Neuronal stem cell (in vitro differentiated cells): ENCODE measurements at regions not wholly inside any gene's neighbourhood (a gene's known extent, or its start where the extent isn't known, plus 50 kb on each side); places are given as distances from the start of the nearest gene placed in this dataset.

Experiments
- DNase-seq: peaks from one replicate; pipeline ENCODE4 v3.0.0-alpha.2; 2013; ENCODE audit warnings: low spot score
- H2AFZ ChIP-seq: one replicate; pipeline ENCODE4 v1.6.1; 2013; ENCODE audit warnings: mild to moderate bottlenecking, low read length, inconsistent platforms
- H2AK5ac ChIP-seq: 2 replicates; pipeline ENCODE4 v1.6.1; 2013; ENCODE audit warnings: low read depth, mild to moderate bottlenecking, inconsistent platforms, low read length, moderate library complexity, mixed read lengths
- H2BK120ac ChIP-seq: 2 replicates; pipeline ENCODE4 v1.6.1; 2013; ENCODE audit warnings: low read depth, mild to moderate bottlenecking, inconsistent platforms, low read length, moderate library complexity, mixed read lengths
- H2BK12ac ChIP-seq: one replicate; pipeline ENCODE4 v1.6.1; 2013; ENCODE audit warnings: low read length, inconsistent platforms
- H2BK15ac ChIP-seq: 2 replicates; pipeline ENCODE4 v1.6.1; 2013; ENCODE audit warnings: mild to moderate bottlenecking, low read length, inconsistent platforms, mixed read lengths
- H2BK5ac ChIP-seq: one replicate; pipeline ENCODE4 v1.6.1; 2013; ENCODE audit warnings: inconsistent platforms, mild to moderate bottlenecking, low read length, moderate library complexity
- H3K14ac ChIP-seq: one replicate; pipeline ENCODE4 v1.6.1; 2013; ENCODE audit warnings: low read length, inconsistent platforms
- H3K18ac ChIP-seq: 2 replicates; pipeline ENCODE4 v1.6.1; 2013; ENCODE audit warnings: low read length, inconsistent platforms
- H3K23ac ChIP-seq: 2 replicates; pipeline ENCODE4 v1.6.1; 2013; ENCODE audit warnings: low read depth, mild to moderate bottlenecking, mixed read lengths, low read length, inconsistent platforms; ENCODE audit not compliant: poor library complexity
- H3K27ac ChIP-seq: replicated peaks from 3 replicates; pipeline ENCODE4 v1.5.1; 2013; ENCODE audit warnings: low read length, inconsistent platforms
- H3K27me3 ChIP-seq, 3 experiments: 2 replicates each; pipeline ENCODE4 v1.6.1; 2013; ENCODE audit warnings: low read length in 3 of 3, mild to moderate bottlenecking in 2 of 3, inconsistent platforms in 1 of 3, low read depth in 1 of 3, mixed read lengths in 1 of 3, moderate library complexity in 1 of 3; ENCODE audit not compliant: control insufficient read depth in 3 of 3, insufficient read depth in 3 of 3
- H3K36me3 ChIP-seq, 2 donors: replicated peaks in 1 of 2; 2 replicates each; pipeline ENCODE4 v1.6.1; 2013; ENCODE audit warnings: low read length in 2 of 2; ENCODE audit not compliant: control insufficient read depth in 2 of 2, insufficient read depth in 2 of 2
- H3K4ac ChIP-seq: 2 replicates; pipeline ENCODE4 v1.6.1; 2013; ENCODE audit warnings: inconsistent platforms, mild to moderate bottlenecking, low read length, moderate library complexity
- H3K4me1 ChIP-seq, 2 donors: 1 replicate in 1 of 2; 2 replicates in 1 of 2; pipeline ENCODE4 v1.6.1; 2013; ENCODE audit warnings: low read length in 2 of 2, low read depth in 1 of 2; ENCODE audit not compliant: control insufficient read depth in 2 of 2, insufficient read depth in 1 of 2
- H3K4me2 ChIP-seq: one replicate; pipeline ENCODE4 v1.6.1; 2013; ENCODE audit warnings: mild to moderate bottlenecking, low read length, inconsistent platforms; ENCODE audit not compliant: insufficient read depth, poor library complexity, severe bottlenecking
- H3K4me3 ChIP-seq, 2 donors: 2 replicates each; pipeline ENCODE4 v1.5.1; 2013; ENCODE audit warnings: low read length in 2 of 2, mild to moderate bottlenecking in 2 of 2, inconsistent platforms in 1 of 2, moderate library complexity in 1 of 2
- H3K79me1 ChIP-seq: one replicate; pipeline ENCODE4 v1.6.1; 2013; ENCODE audit warnings: low read depth, mild to moderate bottlenecking, inconsistent platforms, low read length, moderate library complexity
- H3K9ac ChIP-seq: one replicate; pipeline ENCODE4 v1.6.1; 2013; ENCODE audit warnings: mild to moderate bottlenecking, low read depth, low read length, inconsistent platforms; ENCODE audit not compliant: poor library complexity
- H3K9me3 ChIP-seq, 2 donors: replicated peaks in 1 of 2; 2 replicates each; pipeline versions ENCODE3 to v1.6.1; 2013; ENCODE audit warnings: low read length in 2 of 2, mild to moderate bottlenecking in 2 of 2, inconsistent platforms in 1 of 2, low read depth in 1 of 2, mixed read lengths in 1 of 2, moderate library complexity in 1 of 2; ENCODE audit not compliant: control insufficient read depth in 2 of 2, insufficient read depth in 1 of 2
- H4K8ac ChIP-seq: one replicate; pipeline ENCODE4 v1.6.1; 2013; ENCODE audit warnings: low read depth, mild to moderate bottlenecking, inconsistent platforms, low read length, moderate library complexity
- H4K91ac ChIP-seq: one replicate; pipeline ENCODE4 v1.6.1; 2013; ENCODE audit warnings: low read length, low read depth, mild to moderate bottlenecking, inconsistent platforms; ENCODE audit not compliant: poor library complexity
- WGBS, 2 donors: extraction: QIAGEN DNeasy Blood & Tissue Kit; methylation state at CpG; one replicate each; pipeline ENCODE4 v1.1.7; 2013; ENCODE audit warnings: missing lambda C conversion rate in 2 of 2, mixed read lengths in 1 of 2; ENCODE audit not compliant: insufficient read length in 2 of 2, insufficient replicate concordance in 1 of 2; ENCODE audit errors: extremely low coverage in 2 of 2; 5-methylcytosine and 5-hydroxymethylcytosine counted together

GRCh38 chr12:90250042-90250441 is 541.4 kb upstream of the ATP2B1 start:
- Histone ChIP-seq H2BK12ac (no peak overlapping the region), H3K18ac (no peak overlapping the region), H4K91ac (no peak overlapping the region), H3K27ac (no peak overlapping the region), H3K79me1 (no peaks in the 10 kb centered on the region), H3K23ac (no peak overlapping the region), H3K14ac (no peak overlapping the region), H3K4me1 (no peaks in the 10 kb centered on the region), H2BK15ac (no peak overlapping the region), H3K36me3 (no peaks in the 10 kb centered on the region), H2AK5ac (no peak overlapping the region), H3K9ac (no peak overlapping the region), H2BK5ac (no peak overlapping the region), H2AFZ (no peak overlapping the region), H4K8ac (no peak overlapping the region), H3K27me3 (no peaks in the 10 kb centered on the region), H2BK120ac (no peak overlapping the region), H3K4me2 (no peak overlapping the region), H3K4ac (no peak overlapping the region), H3K4me3 (no peak overlapping the region), H3K9me3 (no peaks in the 10 kb centered on the region)
- WGBS, 2 donors: no CpG with 5 or more reads among the region's 6 CpGs
- DNase-seq: no peak

- Histone ChIP-seq H3K18ac (no peak overlapping the region), H3K9ac (no peak overlapping the region), H3K79me1 (no peaks in the 10 kb centered on the region), H2AFZ (no peak overlapping the region), H3K23ac (no peak overlapping the region), H3K4ac (no peak overlapping the region), H2BK12ac (no peak overlapping the region), H2BK120ac (no peak overlapping the region), H3K9me3 (no peaks in the 10 kb centered on the region), H3K14ac (no peak overlapping the region), H4K8ac (no peak overlapping the region), H3K36me3 (no peaks in the 10 kb centered on the region), H2BK5ac (no peak overlapping the region), H2BK15ac (no peak overlapping the region), H3K4me2 (no peak overlapping the region), H3K27ac (no peak overlapping the region), H3K27me3 (no peaks in the 10 kb centered on the region), H4K91ac (no peak overlapping the region), H3K4me1 (no peaks in the 10 kb centered on the region), H3K4me3 (no peak overlapping the region), H2AK5ac (no peak overlapping the region)
- DNase-seq: no peak
Observed at GRCh38 chr12:90246688-90247087, 538.0 kb upstream of the ATP2B1 start.

GRCh38 chr12:90245391-90245790 is 536.8 kb upstream of the ATP2B1 start:
- H3K9me3 ChIP-seq: no peaks in the 10 kb centered on the region
- H2BK120ac ChIP-seq: no peak overlapping the region
- no CpG with 5 or more reads among the region's 2 CpGs for WGBS, 2 donors
- H3K9ac ChIP-seq: no peak overlapping the region
- H3K4me2 ChIP-seq: no peak overlapping the region
- DNase-seq: no peak
- no peaks in the 10 kb centered on the region for H3K27me3 ChIP-seq
- no peak overlapping the region for H2BK12ac ChIP-seq
- no peak overlapping the region for H3K4ac ChIP-seq
- H2BK5ac ChIP-seq: no peak overlapping the region
- H3K18ac ChIP-seq: no peak overlapping the region
- H3K4me1 ChIP-seq: no peaks in the 10 kb centered on the region
- H4K8ac ChIP-seq: no peak overlapping the region
- no peaks in the 10 kb centered on the region for H3K36me3 ChIP-seq
- H3K23ac ChIP-seq: no peak overlapping the region
- no peak overlapping the region for H2BK15ac ChIP-seq
- no peak overlapping the region for H4K91ac ChIP-seq
- H3K27ac ChIP-seq: no peak overlapping the region
- H3K79me1 ChIP-seq: no peaks in the 10 kb centered on the region
- H3K4me3 ChIP-seq: no peak overlapping the region
- H2AFZ ChIP-seq: no peak overlapping the region
- H2AK5ac ChIP-seq: no peak overlapping the region
- H3K14ac ChIP-seq: no peak overlapping the region

- H2BK12ac ChIP-seq: no peak overlapping the region
- no peaks in the 10 kb centered on the region for H3K79me1 ChIP-seq
- H3K36me3 ChIP-seq: no peaks in the 10 kb centered on the region
- no peaks in the 10 kb centered on the region for H3K27me3 ChIP-seq
- no peak overlapping the region for H3K27ac ChIP-seq
- no peak for DNase-seq
- no peak overlapping the region for H2BK5ac ChIP-seq
- no peak overlapping the region for H4K91ac ChIP-seq
- H3K23ac ChIP-seq: no peak overlapping the region
- no peaks in the 10 kb centered on the region for H3K4me1 ChIP-seq
- H3K9ac ChIP-seq: no peak overlapping the region
- H2BK120ac ChIP-seq: no peak overlapping the region
- H3K9me3 ChIP-seq: no peaks in the 10 kb centered on the region
- no peak overlapping the region for H3K14ac ChIP-seq
- H3K4me3 ChIP-seq: no peak overlapping the region
- H3K4ac ChIP-seq: no peak overlapping the region
- no peak overlapping the region for H2AK5ac ChIP-seq
- no peak overlapping the region for H3K18ac ChIP-seq
- H3K4me2 ChIP-seq: no peak overlapping the region
- H4K8ac ChIP-seq: no peak overlapping the region
- H2BK15ac ChIP-seq: no peak overlapping the region
- H2AFZ ChIP-seq: no peak overlapping the region
- no CpG with 5 or more reads among the region's 3 CpGs for WGBS, 2 donors
Observed at GRCh38 chr12:90244232-90244631, 535.6 kb upstream of the ATP2B1 start.
